ENCODE measurements at regions not wholly inside any gene's neighbourhood (a gene's known extent, or its start where the extent isn't known, plus 50 kb on each side); places are given as distances from the start of the nearest gene placed in this dataset.

DNA sequence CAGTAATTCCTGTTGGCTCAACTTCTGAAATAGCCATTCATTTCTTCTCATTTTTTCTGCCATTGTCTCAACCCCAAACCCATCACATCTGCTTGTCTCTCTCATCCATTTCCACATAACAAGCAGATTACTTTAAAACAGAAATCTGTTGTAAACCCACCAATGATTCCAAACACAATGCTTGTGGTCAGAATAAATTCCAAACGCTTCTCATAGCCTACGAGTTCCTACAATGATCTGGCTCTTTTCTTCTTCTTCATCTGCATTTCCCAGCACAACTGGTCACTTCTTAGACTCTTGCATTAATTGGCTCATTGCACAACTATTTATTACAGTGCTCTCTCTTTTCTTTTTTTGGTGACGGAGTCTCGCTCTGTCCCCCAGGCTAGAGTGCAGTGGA lies 364.1 kb downstream of the GATA3 start:
- DNase-seq (ENCODE audit: low read depth in 2 of 2), result no peak

- no peak for DNase-seq (ENCODE audit: low read depth in 2 of 2)
These were observed 365.7 kb downstream of the GATA3 start for GRCh38 chr10:8420182-8420581.

GRCh38 chr10:8424555-8425211 lies 370.2 kb downstream of the GATA3 start:
- DNase-seq (ENCODE audit: low read depth in 2 of 2), result no peak

- no peak for DNase-seq (ENCODE audit: low read depth in 2 of 2)
These were observed 374.2 kb downstream of the GATA3 start for GRCh38 chr10:8428654-8429053.

GRCh38 chr10:8430321-8430720 lies 375.8 kb downstream of the GATA3 start:
- DNase-seq (ENCODE audit: low read depth in 2 of 2), result no peak

DNA sequence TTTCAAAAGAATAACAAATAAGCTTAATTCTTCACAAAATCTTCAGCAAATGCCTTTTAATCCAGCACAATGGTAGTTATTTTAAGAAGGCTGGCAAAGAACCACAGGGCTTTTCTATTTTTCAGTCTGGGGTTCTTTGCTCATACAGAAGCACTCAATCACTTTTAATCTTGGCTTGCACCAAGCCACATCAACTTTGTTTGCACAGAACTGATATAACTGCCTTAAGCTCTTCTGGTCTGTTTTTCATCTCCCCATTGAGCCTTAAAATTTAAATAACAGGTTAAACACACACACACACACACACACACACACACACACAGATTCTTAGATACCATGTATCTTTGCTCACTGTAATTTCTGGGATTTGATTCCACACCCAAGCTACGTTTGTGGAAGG lies 377.0 kb downstream of the GATA3 start:
- no peak for DNase-seq (ENCODE audit: low read depth in 2 of 2)

DNA sequence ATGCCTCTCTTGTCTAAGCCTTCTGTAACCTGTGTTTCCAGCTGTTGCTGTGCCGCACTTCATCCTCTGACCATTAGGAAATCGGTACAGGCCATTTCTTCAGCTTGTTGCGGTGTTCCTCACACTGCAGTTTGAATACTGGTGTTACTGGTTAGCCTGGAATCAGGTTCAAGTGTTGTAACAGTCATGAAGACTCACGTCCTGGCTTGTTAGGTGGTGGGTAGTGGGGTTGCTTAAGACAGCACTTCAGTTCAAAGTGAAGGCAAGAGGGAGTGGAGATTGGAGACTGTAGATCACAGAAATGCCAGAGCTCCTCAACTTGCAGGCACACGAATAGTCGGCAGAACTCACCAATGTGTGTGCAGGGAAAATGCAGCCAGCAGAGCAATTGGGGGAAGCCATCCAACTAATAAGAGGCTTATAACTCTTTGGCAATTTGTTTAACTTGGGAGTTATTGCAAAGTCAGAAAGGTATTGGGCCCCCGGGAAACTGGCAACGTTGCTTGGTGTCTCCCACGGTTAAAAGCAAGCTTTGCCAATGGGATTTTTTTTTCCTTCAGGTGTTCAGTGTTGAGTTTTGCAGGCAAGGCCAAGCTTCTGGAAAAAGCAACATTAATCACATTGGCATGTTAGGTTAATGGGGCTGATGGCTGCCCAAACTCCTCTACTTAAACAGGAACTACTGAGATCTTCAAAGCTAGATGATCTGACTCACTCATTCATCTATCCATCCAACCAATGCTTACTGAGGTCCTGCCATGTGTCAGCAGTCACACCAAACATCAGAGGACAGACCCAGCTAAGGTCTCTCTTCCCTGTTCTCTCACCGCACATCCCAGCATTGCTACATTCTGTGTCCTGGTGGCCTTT lies 380.9 kb downstream of the GATA3 start:
- DNase-seq (ENCODE audit: low read depth in 2 of 2), result no peak

GRCh38 chr10:8437896-8438295 lies 383.4 kb downstream of the GATA3 start:
- DNase-seq (ENCODE audit: low read depth in 2 of 2), result no peak

GRCh38 chr10:8438603-8439002 lies 384.1 kb downstream of the GATA3 start:
- no peak for DNase-seq (ENCODE audit: low read depth in 2 of 2)

DNA sequence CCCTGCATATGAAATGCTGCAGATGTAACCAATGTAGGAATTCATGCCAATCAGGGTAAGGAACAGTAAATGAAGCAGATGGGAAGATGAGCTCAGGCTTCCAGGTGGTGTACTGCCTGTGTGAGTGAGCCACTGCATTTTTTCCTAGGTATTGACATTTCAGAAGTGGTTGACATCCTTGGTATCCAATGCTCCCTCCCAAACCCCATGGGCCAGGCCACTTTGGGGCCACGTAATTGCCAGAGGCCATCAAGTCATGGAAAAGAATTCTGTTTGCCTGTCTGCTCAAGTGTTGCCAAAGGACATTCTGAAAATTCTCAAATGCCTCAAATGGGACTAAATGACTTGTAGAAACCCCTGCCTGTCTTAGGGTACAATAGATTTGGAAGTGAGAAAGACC lies 384.6 kb downstream of the GATA3 start:
- DNase-seq (ENCODE audit: low read depth in 2 of 2), result no peak

DNA sequence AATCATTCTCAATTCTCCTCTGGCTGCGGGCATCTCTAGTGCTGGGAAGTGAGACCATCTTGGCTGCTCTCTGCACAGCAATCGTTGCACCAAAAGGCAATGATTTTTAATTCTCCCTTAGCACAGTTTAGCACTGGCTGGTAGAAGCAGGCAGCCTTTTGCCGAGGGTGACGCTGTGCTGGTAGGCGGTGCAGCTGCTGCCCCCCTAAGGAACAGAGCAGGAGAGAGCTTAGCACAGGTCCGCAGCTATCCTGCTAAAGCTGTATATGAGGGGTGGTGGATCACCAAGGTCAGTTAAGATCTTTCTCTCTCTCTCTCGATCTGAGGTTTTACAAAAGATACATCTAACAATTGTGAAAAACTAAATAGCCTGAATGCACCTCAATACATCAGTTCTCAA lies 390.1 kb downstream of the GATA3 start:
- peak in 1 of 2 donors; percentile 6 for DNase-seq (ENCODE audit: low read depth in 2 of 2)

GRCh38 chr10:8445353-8445752 lies 390.9 kb downstream of the GATA3 start:
- no peak for DNase-seq (ENCODE audit: low read depth in 2 of 2)

GRCh38 chr10:8449909-8450308 lies 395.4 kb downstream of the GATA3 start:
- DNase-seq (ENCODE audit: low read depth in 2 of 2), result no peak

DNA sequence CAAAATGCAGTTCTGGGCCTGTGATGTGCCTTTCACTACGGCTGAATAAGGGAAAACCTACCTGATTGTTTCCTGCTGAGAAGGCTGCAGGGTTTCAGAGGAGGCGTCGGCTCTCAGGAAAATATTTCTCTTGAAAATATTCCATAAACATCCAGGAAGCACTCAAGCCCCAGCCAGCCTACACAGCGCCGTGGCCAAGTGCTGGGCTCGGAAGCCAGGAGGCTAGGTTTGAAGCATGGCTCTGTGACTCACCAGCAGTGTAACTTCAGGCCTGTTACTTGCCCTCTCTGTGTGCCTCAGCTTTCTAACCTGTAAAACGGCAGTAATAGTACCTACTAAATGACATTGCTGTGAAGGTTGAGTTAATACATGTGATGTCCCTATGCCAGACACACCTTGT lies 399.1 kb downstream of the GATA3 start:
- DNase-seq (ENCODE audit: low read depth in 2 of 2), result no peak

DNA sequence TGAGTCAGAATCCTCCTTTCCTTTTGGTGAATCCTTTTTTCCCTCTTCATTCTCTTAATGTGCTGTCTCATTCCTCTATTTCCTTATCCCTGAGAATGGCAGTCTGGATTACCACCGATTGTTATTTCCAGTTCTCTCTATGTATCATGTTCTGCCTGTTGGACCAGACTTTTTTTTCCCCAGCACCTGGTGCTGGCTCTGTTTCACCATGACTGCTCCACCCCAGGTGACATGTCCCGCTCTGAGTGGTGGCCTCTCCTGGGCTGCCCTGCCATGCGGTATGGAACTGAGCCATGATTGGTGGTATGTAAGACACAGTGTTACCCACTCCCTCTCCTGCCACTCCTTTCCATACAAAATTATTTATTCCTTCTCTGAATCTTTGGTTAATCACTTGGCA lies 399.9 kb downstream of the GATA3 start:
- DNase-seq (ENCODE audit: low read depth in 2 of 2), result no peak

DNA sequence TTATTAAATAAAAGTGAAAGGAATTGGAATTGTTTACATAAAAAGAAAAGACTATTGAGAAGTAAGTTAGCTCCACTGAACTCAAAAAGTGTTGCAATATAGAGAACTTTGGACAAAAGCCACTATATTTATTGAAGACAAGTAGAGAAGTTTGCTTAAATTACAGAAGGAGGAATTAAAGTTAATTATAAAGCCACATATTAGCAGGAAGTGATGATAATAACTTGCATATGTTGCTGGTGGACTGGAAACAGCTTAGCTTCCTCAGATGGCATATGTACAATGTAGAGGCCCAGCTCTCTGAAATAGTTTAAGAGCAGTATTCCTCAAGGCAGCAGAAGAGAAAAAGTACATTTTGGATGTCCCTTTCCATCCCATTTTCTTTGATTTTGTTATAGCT lies 400.7 kb downstream of the GATA3 start:
- no peak for DNase-seq (ENCODE audit: low read depth in 2 of 2)

- DNase-seq (ENCODE audit: low read depth in 2 of 2), result no peak
These were observed 401.9 kb downstream of the GATA3 start for GRCh38 chr10:8456386-8456785.

DNA sequence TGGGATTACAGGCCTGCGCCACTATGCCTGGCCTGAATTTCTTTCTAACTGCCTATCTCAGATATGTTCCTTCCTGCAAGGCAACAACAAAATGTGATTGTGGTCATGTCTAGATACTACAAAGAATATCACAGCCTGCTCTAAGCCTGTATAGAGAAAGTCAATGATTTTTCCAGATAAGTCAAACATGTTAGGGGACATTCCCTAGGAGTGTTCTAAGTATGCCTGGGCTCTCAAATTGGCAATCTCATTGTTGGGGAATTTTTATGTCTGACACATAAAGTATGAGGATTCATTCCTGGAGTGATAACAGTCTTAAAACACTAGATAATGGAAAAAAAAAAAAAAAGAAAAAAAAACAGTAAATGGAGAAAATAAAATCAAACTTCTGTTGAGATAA lies 406.1 kb downstream of the GATA3 start:
- no peak for DNase-seq (ENCODE audit: low read depth in 2 of 2)

- DNase-seq (ENCODE audit: low read depth in 2 of 2), result no peak
These were observed 408.1 kb downstream of the GATA3 start for GRCh38 chr10:8462565-8462964.

GRCh38 chr10:8463853-8464252 lies 409.4 kb downstream of the GATA3 start:
- DNase-seq (ENCODE audit: low read depth in 2 of 2), result no peak

GRCh38 chr10:8468477-8468876 lies 414.0 kb downstream of the GATA3 start:
- DNase-seq (ENCODE audit: low read depth in 2 of 2), result no peak

GRCh38 chr10:8473205-8473604 lies 418.7 kb downstream of the GATA3 start:
- no peak for DNase-seq (ENCODE audit: low read depth in 2 of 2)

DNA sequence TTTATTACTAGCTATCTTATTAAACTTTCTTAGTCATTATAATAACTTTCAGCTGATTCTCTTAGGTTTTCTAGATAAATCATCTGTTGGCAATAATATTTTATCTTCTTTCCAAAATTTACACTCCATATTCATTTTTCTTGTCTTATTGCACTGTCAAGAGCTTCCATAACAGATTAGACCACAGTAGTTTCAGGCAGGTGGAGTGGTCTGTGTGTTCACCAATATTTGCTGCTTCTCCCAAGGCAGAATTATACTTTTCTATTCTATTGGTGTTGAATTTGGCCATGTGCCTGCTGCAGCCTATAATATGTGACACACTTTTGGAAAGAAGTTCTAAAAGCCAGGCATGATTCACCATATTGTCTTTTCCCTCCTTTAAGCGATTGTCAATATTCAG lies 422.8 kb downstream of the GATA3 start:
- no peak for DNase-seq (ENCODE audit: low read depth in 2 of 2)
